ENCODE measurements at regions not wholly inside any gene's neighbourhood (a gene's known extent, or its start where the extent isn't known, plus 50 kb on each side); places are given as distances from the start of the nearest gene placed in this dataset.

- TF ChIP-seq CTCF (IDR thresholded peaks at IDR 0.05 in 4 of 5, conservative IDR thresholded peaks at IDR 0.05 in 1 of 5) (no peak), POLR2A (IDR thresholded peaks at IDR 0.05) (no peak)
These were observed 68.9 kb downstream of the SNRPE start for GRCh38 chr1:203930342-203930741.
